B cell (primary cell): ENCODE measurements at regions not wholly inside any gene's neighbourhood (a gene's known extent, or its start where the extent isn't known, plus 50 kb on each side); places are given as distances from the start of the nearest gene placed in this dataset.

ENCODE experiments used
- ATAC-seq: fragments of 200-7000 bp; cut with Tn5 transposase; one replicate; pipeline ENCODE4 v1.10.0; 2021; ENCODE audit warnings: low read depth, mild to moderate bottlenecking, moderate number of reproducible peaks, moderate library complexity
- CTCF ChIA-PET: fragments of 350-600 bp; sonication (Branson Sonifier 250); formaldehyde crosslinking; loops from one replicate; lab custom pipeline; 2021; ENCODE audit warnings: antibody characterized with exemption, inconsistent platforms; lab: Charles Lee
- POLR2A ChIA-PET: fragments of 350-600 bp; sonication (Branson Sonifier 250); formaldehyde crosslinking; loops from one replicate; lab custom pipeline; 2021; ENCODE audit warnings: antibody characterized with exemption; lab: Charles Lee
- DNase-seq: peaks from one replicate; pipeline ENCODE4 v3.0.0; 2013
- H2AFZ ChIP-seq: 2 replicates; pipeline ENCODE4 v1.6.1; 2012; ENCODE audit warnings: mild to moderate bottlenecking, low read depth, low read length; ENCODE audit not compliant: insufficient read depth, poor library complexity, severe bottlenecking
- H3K27ac ChIP-seq, 2 donors: 1 replicate in 1 of 2; 2 replicates in 1 of 2; pipeline ENCODE4 v1.5.1; 2012 to 2013; ENCODE audit warnings: low read length in 2 of 2, mild to moderate bottlenecking in 2 of 2, moderate library complexity in 1 of 2
- H3K27me3 ChIP-seq, 4 experiments: fragments of 200-600 bp in 1 of 4; sonication (generic) in 1 of 4; replicated peaks in 1 of 4; 1 replicate in 2 of 4; 2 replicates in 2 of 4; pipeline versions ENCODE4 v1.6.1 to v1.7.0; 2013 to 2016; ENCODE audit warnings: low read length in 3 of 4, mild to moderate bottlenecking in 2 of 4, mixed read lengths in 1 of 4, moderate library complexity in 1 of 4; ENCODE audit not compliant: insufficient read depth in 4 of 4, control insufficient read depth in 3 of 4; ENCODE audit errors: control extremely low read depth in 1 of 4
- H3K36me3 ChIP-seq, 2 experiments: replicated peaks in 1 of 2; 1 replicate in 1 of 2; 2 replicates in 1 of 2; pipeline versions ENCODE4 v1.6.1 to v1.7.1; 2013; ENCODE audit warnings: low read length in 1 of 2; ENCODE audit not compliant: insufficient read depth in 2 of 2, control insufficient read depth in 1 of 2; ENCODE audit errors: control extremely low read depth in 1 of 2, extremely low read depth in 1 of 2
- H3K4me1 ChIP-seq, 2 donors: fragments of 200-600 bp in 1 of 2; sonication (generic) in 1 of 2; 1 replicate in 1 of 2; 2 replicates in 1 of 2; pipeline versions ENCODE4 v1.5.1 to v1.6.1; 2013 to 2017; ENCODE audit warnings: low read length in 2 of 2; ENCODE audit not compliant: control insufficient read depth in 2 of 2, insufficient read depth in 2 of 2
- H3K4me2 ChIP-seq: replicated peaks from 2 replicates; pipeline ENCODE3; 2012; ENCODE audit warnings: mild to moderate bottlenecking, low read depth, low read length; ENCODE audit not compliant: poor library complexity, severe bottlenecking
- H3K4me3 ChIP-seq, 5 experiments: fragments of 200-600 bp in 1 of 5; sonication (generic) in 1 of 5; 1 replicate in 3 of 5; 2 replicates in 2 of 5; pipeline versions ENCODE4 v1.5.1 to v1.7.0; 2011 to 2016; ENCODE audit warnings: low read length in 4 of 5, mild to moderate bottlenecking in 4 of 5, low read depth in 2 of 5, control low read depth in 1 of 5, moderate library complexity in 1 of 5; ENCODE audit not compliant: insufficient read depth in 1 of 5; ENCODE audit errors: control extremely low read depth in 1 of 5, extremely low read depth in 1 of 5
- H3K79me2 ChIP-seq: fragments of 200-600 bp; sonication (generic); one replicate; pipeline ENCODE4 v1.6.0; 2016; ENCODE audit warnings: low read length; ENCODE audit not compliant: control insufficient read depth, insufficient read depth
- H3K9ac ChIP-seq: fragments of 200-600 bp; sonication (generic); 2 replicates; pipeline ENCODE4 v1.6.1; 2017; ENCODE audit warnings: mild to moderate bottlenecking, low read length, moderate library complexity
- H3K9me3 ChIP-seq, 3 donors: one replicate each; pipeline versions ENCODE4 v1.6.1 to v1.7.1; 2013; ENCODE audit warnings: low read length in 2 of 3; ENCODE audit not compliant: control insufficient read depth in 2 of 3, insufficient read depth in 1 of 3; ENCODE audit errors: control extremely low read depth in 1 of 3
- H4K20me1 ChIP-seq: 2 replicates; pipeline ENCODE4 v1.6.0; 2012; ENCODE audit warnings: mild to moderate bottlenecking, low read length; ENCODE audit not compliant: insufficient read depth, control insufficient read depth, poor library complexity, severe bottlenecking
- H3K27ac Mint-ChIP-seq: one replicate; pipeline ENCODE4 v1.8.0; 2021; ENCODE audit warnings: mixed read lengths
- H3K27me3 Mint-ChIP-seq: one replicate; pipeline ENCODE4 v1.8.0; 2021; ENCODE audit warnings: mixed read lengths
- H3K4me1 Mint-ChIP-seq: one replicate; pipeline ENCODE4 v1.8.0; 2021; ENCODE audit warnings: mixed read lengths
- H3K4me3 Mint-ChIP-seq: one replicate; pipeline ENCODE4 v1.8.0; 2021; ENCODE audit warnings: mixed read lengths
- H3K9me3 Mint-ChIP-seq: one replicate; pipeline ENCODE4 v1.8.0; 2022; ENCODE audit warnings: mixed read lengths; ENCODE audit not compliant: insufficient read depth
- EZH2 ChIP-seq: IDR thresholded peaks from 2 replicates; pipeline ENCODE4 v1.6.1; 2012; ENCODE audit warnings: borderline replicate concordance, low read depth, mild to moderate bottlenecking, moderate library complexity, low read length; ENCODE audit not compliant: insufficient read depth, poor library complexity, severe bottlenecking
- WGBS: methylation state at CpG from one replicate; pipeline ENCODE4 v1.1.5; 2013; ENCODE audit warnings: missing lambda C conversion rate; ENCODE audit not compliant: insufficient coverage; 5-methylcytosine and 5-hydroxymethylcytosine counted together
- intact Hi-C: fragments of 100-400 bp; cut with micrococcal nuclease; formaldehyde crosslinking; loops from one replicate; pipeline ENCODE4 v1.10.0; 2022
- TF ChIP-seq, protein P1 (sequence below): fragments of 200-600 bp; IDR thresholded peaks from one replicate; pipeline ENCODE4 v1.8.0; 2022; ENCODE audit warnings: antibody characterized with exemption, mild to moderate bottlenecking

DNA sequence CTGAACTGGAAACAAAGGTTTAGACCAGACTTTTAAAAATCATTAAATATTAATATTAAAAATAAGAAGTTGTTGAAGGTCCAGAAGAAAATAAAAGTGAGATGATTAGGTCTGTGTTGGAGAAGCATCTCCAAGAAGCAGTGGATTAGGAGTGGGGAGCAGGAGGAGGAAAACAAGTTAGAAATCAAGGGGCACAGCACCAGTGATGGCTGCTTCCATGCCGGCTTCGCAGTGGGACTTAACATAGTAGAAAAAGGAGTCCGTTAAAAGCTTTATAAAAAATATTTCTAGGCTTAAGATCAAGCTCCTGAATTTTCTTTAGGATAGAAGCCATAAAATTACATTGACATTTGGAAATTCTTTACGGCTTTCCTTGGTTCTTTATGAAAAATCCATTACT is 95.8 kb downstream of the CDC14C start:
- no CpG with 5 or more reads among the region's 4 CpGs for WGBS
- no peak for DNase-seq
- Histone ChIP-seq H3K79me2 (no peaks in the 10 kb centered on the region), H2AFZ (no peak overlapping the region), H3K9me3 (peaks cover 0 to 3% (median 0%) of the 10 kb centered on the region in 3 donors), H3K4me1 (no peaks in the 10 kb centered on the region), H3K4me2 (no peak overlapping the region), H3K36me3 (no peaks in the 10 kb centered on the region), H4K20me1 (no peaks in the 10 kb centered on the region), H3K27me3 (no peaks in the 10 kb centered on the region), H3K9ac (no peak overlapping the region), H3K4me3 (no peak overlapping the region), H3K27ac (no peak overlapping the region)
- Mint-ChIP-seq H3K9me3 (no peaks in the 10 kb centered on the region), H3K27ac (no peak overlapping the region), H3K4me3 (no peak overlapping the region), H3K4me1 (no peaks in the 10 kb centered on the region), H3K27me3 (no peaks in the 10 kb centered on the region)
- ChIA-PET POLR2A (no interaction called here), CTCF (no interaction called here)
- no peak for ATAC-seq
- TF ChIP-seq EZH2 = no peak
- TF ChIP-seq, protein P1, sequence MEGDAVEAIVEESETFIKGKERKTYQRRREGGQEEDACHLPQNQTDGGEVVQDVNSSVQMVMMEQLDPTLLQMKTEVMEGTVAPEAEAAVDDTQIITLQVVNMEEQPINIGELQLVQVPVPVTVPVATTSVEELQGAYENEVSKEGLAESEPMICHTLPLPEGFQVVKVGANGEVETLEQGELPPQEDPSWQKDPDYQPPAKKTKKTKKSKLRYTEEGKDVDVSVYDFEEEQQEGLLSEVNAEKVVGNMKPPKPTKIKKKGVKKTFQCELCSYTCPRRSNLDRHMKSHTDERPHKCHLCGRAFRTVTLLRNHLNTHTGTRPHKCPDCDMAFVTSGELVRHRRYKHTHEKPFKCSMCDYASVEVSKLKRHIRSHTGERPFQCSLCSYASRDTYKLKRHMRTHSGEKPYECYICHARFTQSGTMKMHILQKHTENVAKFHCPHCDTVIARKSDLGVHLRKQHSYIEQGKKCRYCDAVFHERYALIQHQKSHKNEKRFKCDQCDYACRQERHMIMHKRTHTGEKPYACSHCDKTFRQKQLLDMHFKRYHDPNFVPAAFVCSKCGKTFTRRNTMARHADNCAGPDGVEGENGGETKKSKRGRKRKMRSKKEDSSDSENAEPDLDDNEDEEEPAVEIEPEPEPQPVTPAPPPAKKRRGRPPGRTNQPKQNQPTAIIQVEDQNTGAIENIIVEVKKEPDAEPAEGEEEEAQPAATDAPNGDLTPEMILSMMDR = no peak
- intact Hi-C loops = no loop called here

DNA sequence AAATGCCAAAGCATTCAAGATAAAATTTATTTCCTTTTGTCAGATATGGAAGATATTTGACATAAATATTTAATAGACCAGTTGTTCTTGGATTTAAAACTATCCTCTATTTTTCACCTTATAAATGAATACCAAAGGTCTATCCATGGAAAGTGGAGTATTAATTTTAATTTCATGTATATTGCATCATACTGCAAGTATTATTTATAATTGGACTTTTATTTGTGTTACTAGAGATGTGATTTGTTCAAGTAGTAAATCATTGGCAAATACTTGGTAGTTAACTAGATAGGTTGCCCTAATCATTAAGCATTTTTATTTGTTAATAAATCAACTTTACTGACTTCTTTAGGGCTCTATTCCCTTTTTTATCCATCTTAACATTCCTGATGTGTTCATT is 98.1 kb downstream of the CDC14C start:
- ChIA-PET POLR2A (no interaction called here), CTCF (no interaction called here)
- Histone ChIP-seq H3K27me3 (no peaks in the 10 kb centered on the region), H3K4me1 (no peaks in the 10 kb centered on the region), H3K9ac (no peak overlapping the region), H3K4me3 (no peak overlapping the region), H3K4me2 (no peak overlapping the region), H4K20me1 (no peaks in the 10 kb centered on the region), H3K27ac (no peak overlapping the region), H2AFZ (no peak overlapping the region), H3K36me3 (no peaks in the 10 kb centered on the region), H3K9me3 (peaks cover 0 to 3% (median 0%) of the 10 kb centered on the region in 3 donors), H3K79me2 (no peaks in the 10 kb centered on the region)
- TF ChIP-seq, protein P1 = no peak
- TF ChIP-seq EZH2 = no peak
- H3K4me3 Mint-ChIP-seq = no peak overlapping the region
- peaks cover 2% of the 10 kb centered on the region for H3K9me3 Mint-ChIP-seq
- ATAC-seq (no peak), DNase-seq (no peak)
- H3K27ac Mint-ChIP-seq = no peak overlapping the region
- no peaks in the 10 kb centered on the region for H3K4me1 Mint-ChIP-seq
- no peaks in the 10 kb centered on the region for H3K27me3 Mint-ChIP-seq
- intact Hi-C loops = no loop called here
